ENCODE measurements at regions not wholly inside any gene's neighbourhood (a gene's known extent, or its start where the extent isn't known, plus 50 kb on each side); places are given as distances from the start of the nearest gene placed in this dataset.

GRCh38 chr3:152039887-152040286 lies 166.4 kb downstream of the SUCNR1 start:
- H3K4me1 Mint-ChIP-seq (ENCODE audit: low read depth, unreplicated experiment) = no peaks in the 10 kb centered on the region
- no peak overlapping the region for H3K27ac Mint-ChIP-seq (ENCODE audit: unreplicated experiment)
- peaks cover 7% of the 10 kb centered on the region for H3K36me3 Mint-ChIP-seq (ENCODE audit: unreplicated experiment)
- TF ChIP-seq, protein P1, sequence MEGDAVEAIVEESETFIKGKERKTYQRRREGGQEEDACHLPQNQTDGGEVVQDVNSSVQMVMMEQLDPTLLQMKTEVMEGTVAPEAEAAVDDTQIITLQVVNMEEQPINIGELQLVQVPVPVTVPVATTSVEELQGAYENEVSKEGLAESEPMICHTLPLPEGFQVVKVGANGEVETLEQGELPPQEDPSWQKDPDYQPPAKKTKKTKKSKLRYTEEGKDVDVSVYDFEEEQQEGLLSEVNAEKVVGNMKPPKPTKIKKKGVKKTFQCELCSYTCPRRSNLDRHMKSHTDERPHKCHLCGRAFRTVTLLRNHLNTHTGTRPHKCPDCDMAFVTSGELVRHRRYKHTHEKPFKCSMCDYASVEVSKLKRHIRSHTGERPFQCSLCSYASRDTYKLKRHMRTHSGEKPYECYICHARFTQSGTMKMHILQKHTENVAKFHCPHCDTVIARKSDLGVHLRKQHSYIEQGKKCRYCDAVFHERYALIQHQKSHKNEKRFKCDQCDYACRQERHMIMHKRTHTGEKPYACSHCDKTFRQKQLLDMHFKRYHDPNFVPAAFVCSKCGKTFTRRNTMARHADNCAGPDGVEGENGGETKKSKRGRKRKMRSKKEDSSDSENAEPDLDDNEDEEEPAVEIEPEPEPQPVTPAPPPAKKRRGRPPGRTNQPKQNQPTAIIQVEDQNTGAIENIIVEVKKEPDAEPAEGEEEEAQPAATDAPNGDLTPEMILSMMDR (IDR thresholded peaks at IDR 0.05; ENCODE audit: partially characterized antibody, unreplicated experiment) = no peak
- H3K27me3 Mint-ChIP-seq (ENCODE audit: unreplicated experiment) = peaks cover 2% of the 10 kb centered on the region
- peaks cover 3% of the 10 kb centered on the region for H3K9me3 Mint-ChIP-seq (ENCODE audit: unreplicated experiment)
- no peak for DNase-seq
- H3K4me3 Mint-ChIP-seq (ENCODE audit: unreplicated experiment) = no peak overlapping the region

DNA sequence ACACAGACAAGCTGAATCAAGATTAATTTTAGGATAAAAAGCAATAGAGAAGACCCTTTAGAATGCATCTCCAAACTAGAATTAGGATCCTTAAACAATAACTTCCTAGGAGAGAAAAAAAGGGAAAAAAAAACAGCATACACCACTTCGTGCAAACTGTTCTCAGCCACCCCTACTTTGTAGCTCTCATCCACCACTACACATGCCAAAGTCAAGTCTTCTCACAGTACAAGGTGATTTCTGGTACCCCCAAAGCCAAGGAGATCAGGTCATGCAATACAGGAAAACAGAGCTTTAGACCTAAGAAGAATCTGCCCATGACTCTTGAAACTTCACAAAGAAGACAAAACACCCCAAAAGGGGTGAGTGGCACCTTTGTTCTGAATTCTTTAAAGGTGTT lies 166.9 kb downstream of the SUCNR1 start:
- H3K36me3 Mint-ChIP-seq (ENCODE audit: unreplicated experiment) = peaks cover 7% of the 10 kb centered on the region
- H3K27me3 Mint-ChIP-seq (ENCODE audit: unreplicated experiment) = peaks cover 2% of the 10 kb centered on the region
- no peak for DNase-seq
- no peak overlapping the region for H3K4me3 Mint-ChIP-seq (ENCODE audit: unreplicated experiment)
- H3K4me1 Mint-ChIP-seq (ENCODE audit: low read depth, unreplicated experiment) = no peaks in the 10 kb centered on the region
- TF ChIP-seq, protein P1 (IDR thresholded peaks at IDR 0.05; ENCODE audit: partially characterized antibody, unreplicated experiment) = no peak
- H3K9me3 Mint-ChIP-seq (ENCODE audit: unreplicated experiment) = peaks cover 3% of the 10 kb centered on the region
- no peak overlapping the region for H3K27ac Mint-ChIP-seq (ENCODE audit: unreplicated experiment)

GRCh38 chr3:152043620-152044019 lies 170.2 kb downstream of the SUCNR1 start:
- no peak for DNase-seq
- Mint-ChIP-seq H3K4me3 (ENCODE audit: unreplicated experiment) (no peak overlapping the region), H3K27ac (ENCODE audit: unreplicated experiment) (no peak overlapping the region), H3K27me3 (ENCODE audit: unreplicated experiment) (peaks cover 2% of the 10 kb centered on the region), H3K4me1 (ENCODE audit: low read depth, unreplicated experiment) (no peaks in the 10 kb centered on the region), H3K36me3 (ENCODE audit: unreplicated experiment) (peaks cover 7% of the 10 kb centered on the region), H3K9me3 (ENCODE audit: unreplicated experiment) (peaks cover 3% of the 10 kb centered on the region)
- TF ChIP-seq, protein P1 (IDR thresholded peaks at IDR 0.05; ENCODE audit: partially characterized antibody, unreplicated experiment) = no peak

- H3K36me3 Mint-ChIP-seq (ENCODE audit: unreplicated experiment) = peaks cover 7% of the 10 kb centered on the region
- TF ChIP-seq, protein P1 (IDR thresholded peaks at IDR 0.05; ENCODE audit: partially characterized antibody, unreplicated experiment) = no peak
- no peak overlapping the region for H3K27ac Mint-ChIP-seq (ENCODE audit: unreplicated experiment)
- H3K4me3 Mint-ChIP-seq (ENCODE audit: unreplicated experiment) = no peak overlapping the region
- peaks cover 2% of the 10 kb centered on the region for H3K27me3 Mint-ChIP-seq (ENCODE audit: unreplicated experiment)
- H3K4me1 Mint-ChIP-seq (ENCODE audit: low read depth, unreplicated experiment) = no peaks in the 10 kb centered on the region
- no peak for DNase-seq
- peaks cover 3% of the 10 kb centered on the region for H3K9me3 Mint-ChIP-seq (ENCODE audit: unreplicated experiment)
These were observed 172.8 kb downstream of the SUCNR1 start for GRCh38 chr3:152046280-152046679.

DNA sequence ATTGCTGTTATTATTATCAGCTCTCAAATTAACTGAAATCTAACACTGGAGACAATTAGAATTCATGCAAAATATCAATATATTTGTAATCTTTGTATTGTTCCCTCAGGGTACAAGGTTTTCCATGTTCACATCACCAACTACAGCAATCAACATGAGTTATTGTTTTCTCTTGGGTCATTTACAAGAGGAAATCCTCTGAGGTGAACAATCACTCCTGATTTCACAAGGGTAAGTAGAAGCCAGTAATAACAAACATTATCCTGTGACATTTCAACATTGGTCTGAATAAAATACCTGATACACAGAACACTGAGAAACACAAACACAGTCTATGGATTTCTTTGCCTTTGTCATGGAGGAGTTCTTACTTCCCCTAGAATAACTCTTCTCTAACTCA lies 174.0 kb downstream of the SUCNR1 start:
- Mint-ChIP-seq H3K9me3 (ENCODE audit: unreplicated experiment) (no peaks in the 10 kb centered on the region), H3K4me3 (ENCODE audit: unreplicated experiment) (no peak overlapping the region), H3K27ac (ENCODE audit: unreplicated experiment) (no peak overlapping the region), H3K4me1 (ENCODE audit: low read depth, unreplicated experiment) (no peaks in the 10 kb centered on the region), H3K36me3 (ENCODE audit: unreplicated experiment) (no peaks in the 10 kb centered on the region), H3K27me3 (ENCODE audit: unreplicated experiment) (no peaks in the 10 kb centered on the region)
- TF ChIP-seq, protein P1 (IDR thresholded peaks at IDR 0.05; ENCODE audit: partially characterized antibody, unreplicated experiment) = no peak
- no peak for DNase-seq
